NCI-H2029 (cell line): ENCODE measurements at regions not wholly inside any gene's neighbourhood (a gene's known extent, or its start where the extent isn't known, plus 50 kb on each side); places are given as distances from the start of the nearest gene placed in this dataset.
"Not testable (repeated sequence)": the region's sequence is repeated elsewhere in the genome, so short reads cannot be mapped to it uniquely, and the experiment has no call there.

Experiments
- DNase-seq: peaks from one replicate; lab custom pipeline; 2025; lab: John Stamatoyannopoulos, UW

DNA sequence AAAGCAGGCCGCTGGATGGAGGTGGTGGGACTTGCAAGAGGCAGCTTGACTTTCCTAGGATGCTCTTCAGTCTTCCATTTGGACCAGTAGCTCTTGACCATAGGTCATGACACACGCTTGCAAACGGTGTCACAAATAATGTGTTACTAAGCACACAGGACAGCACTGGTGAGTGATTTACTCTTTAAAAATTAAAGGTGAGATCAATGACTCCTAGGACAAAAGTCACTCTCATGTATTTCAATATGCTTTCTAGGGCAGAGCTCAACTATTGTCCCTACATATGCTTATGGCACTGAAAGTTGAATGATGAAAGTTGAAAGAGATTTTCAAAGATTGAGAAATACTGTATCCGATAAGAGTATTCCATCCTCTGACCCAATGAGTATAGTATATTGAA, 496.7 kb downstream of the EBF1 start:
- DNase-seq = no peak

DNA sequence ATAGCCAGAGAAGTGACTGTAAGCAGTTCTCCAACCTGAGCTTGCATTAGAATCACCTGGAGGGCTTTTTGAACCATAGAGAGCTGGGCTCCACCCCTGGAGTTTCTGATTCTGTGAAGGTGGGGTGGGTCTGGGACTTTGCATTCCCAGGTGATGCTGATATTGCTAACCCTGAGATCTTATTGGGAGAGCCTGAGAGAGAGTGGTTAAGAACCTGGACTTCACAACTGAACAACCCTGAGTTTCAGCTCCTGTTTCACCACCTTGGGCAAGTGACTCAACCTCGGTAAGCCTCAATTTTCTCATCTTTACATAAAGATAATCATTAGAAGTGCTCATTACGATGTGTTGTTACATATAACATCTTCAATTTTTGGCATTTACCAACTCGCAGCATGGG, 498.6 kb downstream of the EBF1 start:
- no peak for DNase-seq

DNA sequence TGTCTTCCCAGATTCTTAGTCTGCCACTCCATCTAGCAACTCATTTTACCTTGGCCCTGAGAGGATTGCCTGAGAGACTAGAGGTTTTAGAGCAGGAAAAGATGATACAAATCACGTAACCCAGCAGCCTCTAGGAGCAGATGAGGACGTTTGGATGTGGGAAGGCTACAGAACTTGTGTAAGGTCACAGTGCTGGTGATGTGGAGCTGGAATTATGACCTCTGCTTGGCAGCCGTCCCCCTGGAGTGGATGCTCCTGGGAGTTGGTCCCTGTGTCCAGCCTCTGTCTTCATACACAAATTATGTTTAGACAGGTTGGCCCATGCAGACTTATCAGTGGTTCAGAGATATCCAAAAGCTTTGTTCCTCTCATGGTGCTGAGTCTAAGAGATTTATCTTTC, 499.0 kb downstream of the EBF1 start:
- no peak for DNase-seq

DNA sequence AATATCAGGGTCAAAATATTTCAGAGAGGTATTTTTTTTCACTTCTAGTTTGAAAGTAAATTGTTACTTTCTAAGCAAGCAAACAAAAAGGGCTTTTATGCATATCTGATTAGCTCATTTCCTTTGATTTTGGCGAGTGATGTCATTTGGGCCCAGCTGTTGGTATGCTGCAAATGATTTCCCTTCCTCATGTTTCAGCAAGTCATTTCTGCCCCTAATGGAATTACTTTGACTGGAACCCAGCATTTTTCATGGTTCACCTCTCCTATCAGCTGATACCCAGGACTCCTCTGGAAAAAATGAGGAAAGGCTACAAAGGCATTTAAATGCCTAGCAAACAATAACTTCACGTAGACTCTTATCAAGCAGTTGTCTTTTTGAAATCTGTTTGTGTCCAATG, 500.6 kb downstream of the EBF1 start:
- DNase-seq = no peak

DNA sequence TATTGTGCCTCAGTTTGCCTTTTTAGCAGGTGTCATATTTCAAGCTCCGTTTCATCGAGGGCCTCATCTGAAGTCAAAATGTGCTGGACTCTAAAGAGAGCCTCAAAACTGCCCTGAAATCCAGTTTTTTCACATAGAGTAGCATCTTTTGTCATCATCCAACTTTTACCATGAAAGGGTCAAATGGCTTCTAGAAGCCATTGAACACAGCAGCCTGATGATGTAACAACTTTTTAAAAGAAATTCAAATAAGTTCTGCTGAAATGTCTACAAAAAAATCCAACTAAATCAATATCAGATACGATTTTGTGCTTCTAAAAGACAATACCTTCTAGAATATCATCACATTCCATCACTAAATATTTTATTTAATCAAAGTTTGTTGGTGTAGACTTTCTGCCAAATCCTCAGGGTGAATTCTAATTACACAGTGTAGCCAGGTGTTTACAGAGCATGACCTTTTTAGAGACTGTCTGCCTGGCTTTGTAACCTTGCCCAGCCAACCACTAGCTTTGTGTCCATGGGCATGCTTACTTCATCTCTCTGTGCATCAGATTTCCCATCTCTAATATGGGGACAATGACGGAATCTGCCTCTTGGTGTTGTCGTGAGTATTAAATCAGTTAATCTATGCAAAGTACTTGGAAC, 505.0 kb downstream of the EBF1 start:
- no peak for DNase-seq

DNA sequence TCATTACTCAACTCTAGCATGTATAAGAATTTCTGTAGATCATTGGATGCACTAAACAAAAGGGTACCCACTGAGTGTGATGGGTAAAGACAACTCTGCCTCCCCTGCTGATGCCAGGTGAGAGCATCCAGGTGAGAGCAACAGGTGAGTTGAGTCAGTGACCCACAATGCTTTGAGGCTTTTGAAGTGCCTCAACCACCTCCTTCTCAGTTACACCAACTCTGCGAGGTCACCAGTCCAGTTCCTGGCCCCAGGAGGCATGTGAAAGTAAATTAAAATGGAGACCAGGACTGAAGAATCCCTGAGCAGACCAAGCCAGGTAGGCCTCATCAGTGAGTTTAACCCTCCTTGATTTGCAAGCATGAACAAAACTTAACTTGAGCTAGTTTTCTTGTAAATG, 505.8 kb downstream of the EBF1 start:
- no peak for DNase-seq

DNA sequence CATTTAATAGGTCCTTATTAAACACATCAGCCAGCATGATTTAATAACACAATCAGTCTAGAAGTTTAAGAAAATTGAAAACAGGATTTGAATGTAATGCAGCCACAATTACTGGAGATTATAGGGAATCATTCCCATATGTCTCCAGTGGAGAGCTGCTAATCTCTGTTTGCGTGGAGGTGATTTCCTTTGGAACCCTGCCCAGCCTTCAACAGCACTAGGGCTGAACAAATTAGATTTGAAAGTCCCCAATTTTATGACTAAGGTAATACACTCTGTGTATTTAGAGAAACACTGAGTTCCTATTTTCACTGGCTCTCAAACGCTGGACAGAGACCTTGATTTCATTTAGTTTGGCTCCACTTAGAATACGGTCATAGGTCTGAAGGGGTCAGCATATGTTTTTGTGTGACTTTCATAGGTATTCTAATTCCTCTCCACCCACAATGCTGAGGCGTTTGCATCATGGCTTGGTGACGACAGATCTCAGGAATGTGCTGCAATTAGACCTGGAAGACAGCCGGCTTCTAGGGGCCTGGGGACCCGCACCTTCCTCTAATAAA, 508.3 kb downstream of the EBF1 start:
- no peak for DNase-seq

DNA sequence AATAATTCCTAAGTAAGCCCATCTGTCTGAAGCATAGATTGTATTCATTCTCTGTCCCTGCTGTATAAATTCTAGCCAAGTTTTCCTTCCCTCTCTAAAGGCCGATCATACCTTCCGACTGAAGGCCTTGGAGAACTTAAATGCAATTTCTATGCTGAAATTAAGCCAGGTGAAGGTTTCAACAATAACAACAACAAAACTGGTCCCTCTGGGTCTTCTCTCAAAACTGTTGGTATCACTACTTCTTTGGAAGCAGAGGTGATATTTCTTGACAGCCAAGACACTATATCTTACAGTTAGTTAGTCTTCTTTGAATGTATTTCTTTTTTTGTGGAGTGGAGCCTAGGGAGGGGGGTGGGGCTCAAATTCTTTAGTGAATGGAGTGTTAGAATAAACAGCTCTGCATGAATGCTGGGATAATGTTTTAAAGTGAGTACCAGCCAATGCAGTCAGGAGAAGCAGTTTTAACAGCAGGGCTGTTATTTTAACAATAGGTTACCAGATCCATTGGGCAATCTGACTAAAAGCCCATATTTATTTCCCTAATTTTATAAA, 508.9 kb downstream of the EBF1 start:
- no peak for DNase-seq

DNA sequence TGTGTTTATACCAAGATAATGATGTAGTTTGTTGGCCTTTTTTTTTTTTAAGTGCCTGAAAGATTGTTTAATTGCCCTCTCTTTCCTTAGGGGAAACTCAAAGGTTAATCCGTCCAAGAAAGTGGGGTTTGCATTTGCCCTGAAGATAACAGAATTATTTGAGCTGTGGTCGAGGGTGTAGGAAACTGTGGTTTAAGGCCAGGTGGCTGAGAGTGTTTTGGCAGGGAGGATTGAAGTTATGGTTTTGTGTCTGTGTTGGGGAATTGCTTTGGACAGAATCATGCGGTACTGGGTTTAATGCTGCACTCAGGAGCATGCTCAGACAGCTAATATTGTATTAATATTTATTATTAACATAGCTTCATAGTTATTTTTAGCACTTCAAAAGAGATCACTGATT, 509.8 kb downstream of the EBF1 start:
- DNase-seq = no peak

DNA sequence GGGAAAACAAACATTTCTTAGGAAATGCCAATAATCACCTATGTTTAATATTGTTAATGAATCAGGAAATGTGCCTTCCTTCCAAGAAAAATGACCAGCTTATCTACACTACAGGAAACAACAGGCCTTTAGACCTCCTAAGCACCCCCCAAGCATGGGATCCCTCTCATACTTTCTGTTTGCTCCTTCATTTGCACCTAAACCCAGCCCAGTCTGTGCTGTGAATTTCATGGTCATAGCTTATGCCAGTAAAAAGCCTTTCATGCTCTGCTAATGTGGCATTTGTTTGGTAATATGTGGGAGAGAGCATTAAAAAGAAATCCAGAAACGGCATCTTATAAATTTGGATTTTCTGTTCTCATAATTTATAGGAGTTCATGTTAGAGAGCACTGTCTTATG, 511.1 kb downstream of the EBF1 start:
- no peak for DNase-seq

DNA sequence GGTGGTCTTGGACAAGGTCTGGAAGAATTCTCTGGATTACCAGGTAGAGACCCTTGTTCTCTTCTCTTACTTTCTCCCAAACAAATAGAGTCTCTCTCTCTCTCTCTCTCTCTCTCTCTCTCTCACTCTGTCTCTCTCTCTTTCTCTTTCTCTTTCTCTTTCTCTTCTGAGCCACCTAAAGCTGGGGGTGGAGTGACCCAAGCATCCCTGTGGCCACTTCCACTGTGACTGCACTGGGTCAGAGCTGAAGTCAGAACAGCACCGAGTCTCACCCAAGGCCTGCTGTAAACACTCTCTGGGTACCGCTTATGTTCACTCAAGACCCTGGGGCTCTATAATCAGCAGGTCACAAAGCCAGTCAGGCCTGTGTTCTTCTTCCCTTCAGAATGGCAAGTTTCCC, 513.7 kb downstream of the EBF1 start:
- no peak for DNase-seq

DNA sequence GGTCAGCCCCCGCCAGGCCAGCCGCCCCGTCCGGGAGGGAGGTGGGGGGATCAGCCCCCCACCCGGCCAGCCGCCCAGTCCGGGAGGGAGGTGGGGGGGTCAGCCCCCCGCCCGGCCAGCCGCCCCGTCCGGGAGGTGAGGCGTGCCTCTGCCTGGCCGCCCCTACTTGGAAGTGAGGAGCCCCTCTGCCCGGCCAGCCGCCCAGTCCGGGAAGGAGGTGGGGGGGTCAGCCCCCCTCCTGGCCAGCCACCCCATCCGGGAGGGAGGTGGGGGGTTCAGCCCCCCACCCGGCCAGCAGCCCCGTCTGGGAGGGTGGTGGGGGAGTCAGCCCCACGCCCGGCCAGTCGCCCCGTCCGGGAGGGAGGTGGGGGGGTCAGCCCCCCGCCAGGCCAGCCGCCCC, 517.0 kb downstream of the EBF1 start:
- not testable (repeated sequence) for DNase-seq

DNA sequence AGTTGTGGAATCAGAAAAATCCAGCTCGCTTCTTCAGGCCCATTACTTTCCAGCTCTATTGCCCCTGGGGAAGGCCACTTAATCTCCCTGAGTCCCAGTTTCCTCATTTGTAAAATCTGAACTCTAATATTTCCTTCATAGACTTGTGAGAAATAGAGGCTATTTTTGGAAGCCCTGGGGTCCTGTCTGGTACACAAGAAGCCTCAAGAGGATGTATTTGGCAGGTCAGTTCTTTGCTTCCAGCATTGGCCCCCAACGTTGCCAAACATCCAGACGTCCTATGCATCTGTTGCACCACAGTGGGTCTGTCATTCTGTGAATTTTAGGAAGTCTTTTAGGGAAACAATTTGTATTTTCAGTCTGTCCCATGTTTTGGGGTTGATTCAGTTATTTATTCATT, 525.9 kb downstream of the EBF1 start:
- no peak for DNase-seq

DNA sequence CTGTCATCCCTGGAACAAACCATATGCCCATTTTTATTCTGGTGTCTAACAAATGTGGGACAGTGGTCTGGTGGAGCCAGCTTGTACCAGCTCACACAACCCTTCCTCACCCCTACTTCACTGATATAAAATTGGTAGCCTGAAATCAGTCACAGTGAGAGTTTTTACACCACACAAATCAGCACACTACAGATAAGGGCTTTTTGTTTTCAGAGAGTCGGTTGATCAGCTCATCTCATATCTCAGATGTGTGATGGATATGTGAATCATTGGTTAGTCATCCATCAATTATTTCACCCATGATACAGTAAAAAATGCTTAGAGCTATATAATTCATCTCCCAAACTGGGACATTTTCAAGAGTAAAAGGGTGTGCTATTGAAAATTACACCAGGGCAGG, 529.2 kb downstream of the EBF1 start:
- DNase-seq = no peak

DNA sequence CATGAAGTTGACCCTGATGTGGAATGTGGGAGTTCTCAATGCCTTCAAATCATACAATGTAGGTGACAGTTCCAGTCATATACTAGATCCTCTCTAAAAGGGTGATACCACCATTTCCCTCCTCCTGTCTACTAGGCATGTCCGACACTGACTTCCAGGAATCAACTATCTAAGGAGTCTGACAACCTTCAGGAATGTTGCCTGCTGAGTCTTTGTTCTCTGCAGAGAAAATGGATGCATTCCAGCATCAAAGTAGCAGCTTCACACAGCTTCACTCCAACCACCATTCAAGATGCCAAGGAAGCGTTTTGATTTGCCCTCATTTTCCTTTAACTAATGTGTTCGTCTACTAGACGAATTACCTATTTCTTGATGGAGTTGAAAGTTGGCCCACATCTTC, 530.2 kb downstream of the EBF1 start:
- DNase-seq = no peak

DNA sequence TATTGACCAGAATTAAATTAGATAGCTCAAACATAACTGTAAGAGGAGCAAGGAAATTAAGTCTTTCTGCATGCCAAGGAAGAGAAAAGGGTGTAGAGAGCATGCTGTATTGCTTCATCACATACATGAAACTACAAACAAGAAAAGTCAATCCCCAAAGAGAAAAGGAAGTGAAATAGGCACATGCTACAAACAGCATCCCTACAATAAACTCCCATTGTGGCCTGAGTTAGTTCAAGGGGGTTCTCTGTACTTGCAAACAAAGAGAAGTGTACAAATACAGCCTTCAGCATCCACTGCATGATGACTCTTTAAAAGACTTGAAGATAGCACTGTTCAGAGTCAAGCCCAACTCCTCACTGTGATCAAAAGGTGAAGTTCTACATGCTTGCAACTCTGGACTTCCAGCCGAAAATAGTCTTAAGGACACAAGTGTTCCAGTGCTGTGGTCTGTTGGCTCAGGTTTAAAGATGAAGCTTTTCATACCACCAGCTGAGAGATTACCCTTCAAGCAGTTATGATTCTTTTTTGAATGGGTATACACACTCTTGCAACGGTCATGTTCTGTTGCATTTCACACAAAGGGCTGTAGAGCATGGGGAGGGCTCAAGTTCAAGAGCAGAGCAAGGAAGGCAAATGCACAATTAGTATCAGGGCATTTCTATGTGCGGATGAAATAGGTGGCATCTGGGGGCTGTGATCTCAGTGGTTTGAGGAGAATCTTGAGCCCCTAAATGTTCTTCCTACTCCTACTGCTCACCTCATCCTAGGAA, 534.5 kb downstream of the EBF1 start:
- no peak for DNase-seq

DNA sequence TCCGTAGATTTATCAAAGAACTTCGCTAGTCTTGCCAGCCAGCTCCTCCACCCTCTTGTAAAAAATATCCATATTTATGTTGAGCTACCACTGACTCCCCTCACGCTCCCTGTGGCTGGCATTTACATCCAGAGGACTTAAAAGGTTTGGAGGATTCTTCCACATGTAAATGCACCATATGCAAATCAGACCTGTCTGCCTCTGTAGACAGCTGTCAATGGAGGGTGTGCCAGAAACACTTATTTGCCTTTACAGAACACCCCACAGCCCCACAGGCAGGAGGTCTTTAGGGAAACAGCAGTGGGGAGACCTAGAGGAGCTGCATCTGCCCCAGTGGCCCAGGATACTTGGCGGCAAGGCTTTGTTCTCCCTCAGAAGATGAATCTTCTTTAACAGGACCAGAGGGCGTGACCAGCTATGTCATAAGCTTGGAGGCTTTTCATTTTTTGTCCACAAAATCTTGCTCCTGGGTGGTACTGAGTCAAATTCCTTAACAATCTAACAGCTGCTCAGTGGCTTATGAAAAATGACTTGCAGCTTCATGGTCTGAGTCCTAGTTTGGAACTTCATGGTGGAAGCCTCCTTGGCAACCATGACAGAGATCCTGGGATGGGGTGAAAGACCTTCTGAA, 535.8 kb downstream of the EBF1 start:
- DNase-seq = no peak

DNA sequence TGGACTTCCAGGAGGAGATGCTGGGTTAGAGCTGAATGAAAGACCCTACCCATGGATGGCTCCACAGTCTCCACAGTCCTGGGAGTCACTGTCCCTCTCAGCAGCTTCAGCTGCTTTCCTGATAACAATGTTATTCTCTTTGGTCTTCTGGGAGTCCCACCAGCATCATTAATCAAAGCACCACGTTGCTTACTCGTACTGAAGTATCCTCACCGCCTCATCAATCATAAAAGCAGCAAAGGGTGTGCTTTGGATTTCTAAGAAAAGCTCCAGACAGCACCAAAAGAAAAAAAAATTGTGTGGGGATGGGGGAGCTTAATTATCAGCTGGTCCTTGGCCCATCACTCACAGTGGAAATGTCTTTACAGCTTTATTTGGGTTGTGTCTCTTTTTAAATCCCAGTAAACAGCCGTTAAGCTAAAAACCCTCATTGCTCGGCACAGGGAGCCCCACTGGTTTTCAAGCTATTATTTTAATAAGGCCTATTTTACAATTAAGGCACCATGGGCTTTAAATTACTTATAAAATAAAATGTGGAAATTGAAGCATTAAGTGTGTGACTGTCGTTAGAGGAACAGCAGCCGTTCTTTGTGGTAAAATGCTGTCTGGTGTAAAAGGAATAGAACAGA, 538.0 kb downstream of the EBF1 start:
- DNase-seq = no peak

DNA sequence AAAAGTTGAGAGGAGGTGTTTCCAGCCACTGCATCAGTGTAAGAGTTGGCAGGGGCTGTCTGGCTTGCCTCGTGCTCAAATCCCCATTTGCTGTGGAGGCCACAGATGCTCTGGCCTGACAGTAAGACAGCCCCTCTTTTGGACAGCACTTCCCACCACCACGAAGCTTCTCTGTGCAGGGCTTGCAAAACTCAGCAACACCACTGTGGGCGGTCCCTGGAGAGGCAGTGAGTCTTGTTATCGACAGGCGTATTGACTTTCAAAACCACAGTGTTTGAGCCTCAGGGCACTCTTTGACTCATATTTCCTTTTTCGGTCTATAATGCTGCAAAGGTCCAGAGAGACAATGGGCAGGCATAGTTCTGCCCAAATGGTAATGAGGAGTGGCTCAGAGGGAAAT, 539.5 kb downstream of the EBF1 start:
- DNase-seq = no peak

DNA sequence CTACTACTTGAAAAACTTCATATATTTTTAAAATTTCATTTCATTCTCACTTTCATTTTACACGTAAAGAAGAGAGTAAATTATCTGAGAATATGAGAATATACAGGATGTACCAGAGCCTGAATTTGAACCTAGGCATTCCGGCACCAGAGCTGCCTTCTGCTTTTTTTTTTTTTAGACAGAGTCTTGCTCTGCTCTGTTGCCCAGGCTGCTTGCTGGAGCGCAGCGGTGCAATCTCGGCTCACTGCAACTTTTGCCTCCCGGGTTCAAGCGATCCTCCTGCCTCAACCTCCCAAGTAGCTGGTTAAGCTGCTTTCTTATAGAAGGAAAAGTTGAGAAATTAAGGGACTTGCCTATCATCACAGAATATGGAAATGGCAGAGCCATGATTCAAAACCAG, 540.1 kb downstream of the EBF1 start:
- no peak for DNase-seq

DNA sequence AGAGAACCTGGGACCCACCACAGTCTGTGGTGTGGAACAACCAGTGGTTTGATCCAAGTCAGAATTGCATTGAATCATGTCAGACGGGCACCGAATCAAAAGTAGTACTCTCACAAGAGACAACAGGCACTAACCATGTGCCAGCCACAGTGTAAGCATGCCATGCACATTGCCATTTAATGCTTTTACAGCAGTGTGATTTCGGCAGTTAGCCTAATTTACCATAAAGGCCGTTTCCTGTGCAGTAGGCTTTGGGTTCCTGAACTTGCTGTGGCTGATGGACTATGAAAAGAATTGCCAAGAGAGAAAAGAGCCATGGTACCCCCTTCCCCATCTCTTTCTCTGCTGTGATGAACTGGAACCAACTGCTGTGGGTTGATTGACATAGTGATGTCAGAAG, 540.6 kb downstream of the EBF1 start:
- DNase-seq = no peak

DNA sequence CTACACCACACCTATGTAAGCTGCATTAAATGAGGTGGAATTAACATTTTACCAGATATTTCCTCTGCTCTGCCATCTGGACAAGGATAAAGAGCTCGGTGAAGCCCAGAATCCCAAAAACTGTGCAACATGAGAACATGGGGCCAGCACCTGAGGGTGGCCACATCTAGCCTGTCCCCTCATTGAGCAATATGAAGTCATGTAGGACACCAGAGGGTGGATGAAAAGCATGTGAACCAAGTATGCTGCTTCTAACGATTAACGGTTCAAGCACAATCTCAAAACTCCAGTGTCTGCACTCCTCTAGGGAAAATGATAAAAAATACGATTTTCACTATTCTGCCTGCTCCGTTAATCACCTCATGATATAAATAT, 545.8 kb downstream of the EBF1 start:
- DNase-seq = no peak
